NCI-H748 (cell line): ENCODE measurements at regions not wholly inside any gene's neighbourhood (a gene's known extent, or its start where the extent isn't known, plus 50 kb on each side); places are given as distances from the start of the nearest gene placed in this dataset.

Experiments used
- DNase-seq: peaks from one replicate; lab custom pipeline; 2025; ENCODE audit not compliant: unreplicated experiment; lab: John Stamatoyannopoulos, UW

- no peak for DNase-seq
These were observed 375.6 kb upstream of the IMPG1 start for GRCh38 chr6:76448109-76448508.

DNA sequence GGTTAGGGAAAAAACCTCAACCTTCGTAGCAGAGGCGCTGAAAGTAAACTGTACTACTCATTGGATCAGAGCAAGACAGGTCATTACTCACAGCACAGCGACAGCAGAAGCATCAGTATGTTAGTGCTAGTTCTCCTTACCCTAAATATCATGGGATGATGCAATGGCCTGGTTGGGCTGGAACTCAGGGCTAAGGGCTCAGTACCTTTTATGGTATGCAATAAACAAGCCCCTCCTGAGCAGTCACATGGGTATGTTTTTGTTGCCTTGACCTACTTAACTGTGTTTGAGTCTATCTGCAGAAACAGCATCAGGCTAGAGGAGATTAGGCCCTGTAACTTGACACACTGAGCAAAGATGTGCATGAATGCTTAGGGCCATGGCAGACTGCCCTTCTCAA, 369.4 kb upstream of the IMPG1 start:
- no peak for DNase-seq

GRCh38 chr6:76439811-76440210, 367.3 kb upstream of the IMPG1 start:
- DNase-seq: no peak

DNA sequence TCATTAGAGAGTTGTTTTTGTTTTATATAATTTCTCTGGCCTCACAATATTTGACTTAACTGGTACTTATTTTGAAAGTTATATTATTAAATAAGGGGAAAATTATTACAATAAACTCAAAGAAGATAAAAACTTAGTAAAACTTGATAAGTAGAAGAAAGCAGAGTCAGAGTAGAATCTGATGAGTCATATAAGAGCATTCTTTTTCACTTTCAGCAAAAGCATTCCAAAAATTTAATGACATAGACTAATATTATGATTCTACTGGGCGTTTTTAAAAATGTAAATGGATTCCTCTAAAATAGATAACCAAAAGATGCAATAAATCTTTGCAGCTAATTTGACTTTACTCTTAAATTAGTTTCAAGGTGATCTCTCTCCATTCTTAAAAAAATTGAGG, 366.3 kb upstream of the IMPG1 start:
- no peak for DNase-seq

- no peak for DNase-seq
These were observed 362.7 kb upstream of the IMPG1 start for GRCh38 chr6:76435174-76435573.

GRCh38 chr6:76422511-76423213, 350.2 kb upstream of the IMPG1 start:
- peak; percentile 52 for DNase-seq

DNA sequence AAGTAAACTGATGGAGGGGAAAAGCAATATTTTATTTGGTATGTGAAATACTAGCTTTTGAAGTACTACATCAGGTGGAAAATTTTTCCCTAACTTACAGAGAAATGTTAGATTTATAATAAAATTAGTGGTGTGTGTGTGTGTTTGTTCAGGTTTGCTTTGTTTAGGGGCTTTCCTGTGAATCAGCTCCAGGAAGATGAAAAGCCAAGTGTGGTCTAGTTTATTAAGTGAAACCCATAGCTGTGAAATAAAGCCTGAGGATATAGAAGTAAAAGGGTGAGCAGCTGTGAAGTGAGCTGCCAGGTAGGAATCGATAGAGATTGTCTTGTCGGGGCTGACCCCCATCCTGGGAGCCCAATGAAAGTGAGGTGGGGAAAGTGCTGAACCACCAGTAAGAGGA, 347.6 kb upstream of the IMPG1 start:
- DNase-seq: no peak

GRCh38 chr6:76418560-76419223, 346.2 kb upstream of the IMPG1 start:
- no peak for DNase-seq

- DNase-seq: peak; percentile 88
These were observed 344.6 kb upstream of the IMPG1 start for GRCh38 chr6:76416821-76417605.

DNA sequence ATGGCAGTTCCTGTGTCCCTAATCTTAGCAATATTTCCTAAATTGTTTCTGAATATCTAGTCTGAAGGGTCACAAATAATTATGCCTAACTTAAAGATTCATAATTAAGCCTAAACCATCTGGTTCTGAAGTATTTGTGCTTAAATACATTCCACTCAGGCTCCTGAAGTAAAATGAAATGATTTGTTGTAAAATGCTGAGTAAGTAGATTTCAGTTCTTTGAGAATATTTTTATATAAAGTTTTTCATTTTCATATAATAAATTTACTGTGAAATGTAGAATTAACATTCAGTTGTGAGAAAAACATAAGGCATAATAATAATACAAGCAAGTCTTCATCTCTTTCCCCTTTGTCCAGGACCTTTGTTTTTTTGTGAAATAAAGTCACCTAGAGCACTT, 330.6 kb upstream of the IMPG1 start:
- DNase-seq: no peak

- no peak for DNase-seq
These were observed 325.5 kb upstream of the IMPG1 start for GRCh38 chr6:76397966-76398365.

DNA sequence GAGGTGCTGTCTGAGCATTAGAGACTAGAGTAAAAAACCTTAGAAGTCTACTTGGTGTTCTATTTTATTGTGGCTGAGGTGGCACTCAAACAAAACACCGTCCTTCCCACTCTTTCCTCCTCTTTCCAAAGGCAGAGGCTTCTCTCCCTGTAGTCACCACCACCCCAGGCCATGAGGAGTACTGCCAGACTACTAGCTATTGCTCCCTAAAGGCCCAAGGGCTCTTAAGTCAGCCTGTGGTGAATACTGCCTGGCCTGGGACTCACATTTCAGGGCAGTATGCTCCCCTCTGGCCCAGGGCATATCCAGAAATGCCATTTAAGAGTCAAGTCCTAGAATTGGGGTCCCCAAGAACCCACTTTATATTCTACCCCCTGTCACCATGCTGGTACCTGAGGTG, 309.7 kb upstream of the IMPG1 start:
- DNase-seq: no peak

- no peak for DNase-seq
These were observed 309.1 kb upstream of the IMPG1 start for GRCh38 chr6:76381612-76382011.

DNA sequence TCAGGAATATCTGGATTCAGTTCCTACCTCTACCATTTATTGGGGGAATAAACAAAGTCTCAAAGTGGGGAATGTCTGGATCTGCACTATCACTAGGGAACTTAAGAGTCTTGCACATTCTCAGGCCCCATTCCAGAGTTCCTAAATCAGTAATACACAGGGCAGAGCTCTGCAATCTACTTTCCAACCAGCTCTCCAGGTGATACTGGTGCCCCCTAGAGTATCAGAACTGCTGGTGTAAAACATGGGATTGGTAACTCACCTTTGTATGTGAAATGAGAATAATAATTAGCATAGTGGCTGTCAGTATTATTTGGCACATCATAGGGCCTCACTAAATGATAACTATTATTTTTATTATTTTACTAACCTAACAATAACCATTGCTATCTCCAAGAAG, 278.8 kb upstream of the IMPG1 start:
- peak; percentile 61 for DNase-seq

GRCh38 chr6:76347539-76347938, 275.1 kb upstream of the IMPG1 start:
- no peak for DNase-seq

DNA sequence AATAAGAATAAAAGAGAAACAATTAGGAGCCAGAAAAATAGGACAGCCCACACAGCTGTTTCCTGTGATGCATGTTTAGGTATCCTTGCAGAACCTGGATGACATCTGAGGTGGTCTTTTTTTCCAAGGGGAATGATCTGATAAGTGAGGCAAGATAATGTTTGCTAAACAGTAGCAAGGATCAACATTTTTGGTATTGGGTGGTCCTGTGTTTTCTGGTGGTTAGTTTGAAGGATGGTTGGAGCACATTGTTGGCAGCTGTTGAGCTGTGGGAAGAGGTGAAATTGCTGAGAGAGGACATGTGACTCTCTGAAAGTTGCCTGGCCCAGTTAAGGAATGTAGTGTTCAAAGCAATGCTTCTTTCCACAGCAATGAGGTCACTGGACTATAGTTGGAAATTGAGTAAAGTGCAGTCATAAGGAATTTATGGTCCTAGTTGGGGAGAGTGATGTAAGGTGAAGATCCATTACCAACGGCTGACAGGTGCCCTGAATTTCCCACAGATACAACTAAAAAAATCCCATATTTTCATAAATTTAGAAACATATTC, 270.2 kb upstream of the IMPG1 start:
- DNase-seq: no peak

- no peak for DNase-seq
These were observed 257.6 kb upstream of the IMPG1 start for GRCh38 chr6:76330031-76330430.

DNA sequence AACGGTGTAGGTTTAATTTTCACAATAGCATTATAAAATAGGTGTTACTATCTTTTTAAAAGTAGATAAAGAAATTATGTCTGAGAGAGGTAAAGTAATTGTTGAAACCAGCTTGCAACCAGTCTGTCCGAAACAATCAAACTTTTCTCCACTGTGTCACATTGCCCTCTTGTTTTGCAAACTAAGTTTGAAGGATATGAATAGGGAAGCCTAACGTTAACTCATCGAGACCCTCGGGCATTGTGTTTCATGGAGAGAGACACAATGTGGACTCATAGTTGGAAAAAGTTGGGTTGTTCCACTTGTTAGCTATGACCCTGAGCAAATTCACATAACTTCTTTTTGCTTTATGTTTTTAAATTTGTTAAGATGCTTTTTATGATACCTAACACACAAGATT, 254.4 kb upstream of the IMPG1 start:
- DNase-seq: no peak
